Mucosa of descending colon (tissue), 3 donors: ENCODE measurements at regions not wholly inside any gene's neighbourhood (a gene's known extent, or its start where the extent isn't known, plus 50 kb on each side); places are given as distances from the start of the nearest gene placed in this dataset.

Experiments used
- ATAC-seq: fragments of 200-7000 bp; cut with Tn5 transposase; one replicate; pipeline ENCODE4 v1.9.1; 2020; ENCODE audit warnings: mild to moderate bottlenecking, moderate library complexity
- DNase-seq, 3 donors: peaks; one replicate each; pipeline ENCODE4 v3.0.0-alpha.2; 2020
- H3K36me3 ChIP-seq: fragments of 200-600 bp; one replicate; pipeline ENCODE4 v1.8.0; 2021; ENCODE audit warnings: low read depth, mild to moderate bottlenecking
- H3K4me1 ChIP-seq: fragments of 200-600 bp; one replicate; pipeline ENCODE4 v1.8.0; 2021; ENCODE audit warnings: low read depth, mild to moderate bottlenecking
- H3K4me3 ChIP-seq: fragments of 200-600 bp; one replicate; pipeline ENCODE4 v1.8.0; 2021; ENCODE audit warnings: mild to moderate bottlenecking
- H3K9me3 ChIP-seq: fragments of 200-600 bp; one replicate; pipeline ENCODE4 v1.8.0; 2021; ENCODE audit warnings: mild to moderate bottlenecking
- intact Hi-C, 2 donors: fragments of 100-400 bp; cut with DNase I in 1 of 2; cut with micrococcal nuclease in 1 of 2; formaldehyde crosslinking; loops; one replicate each; pipeline versions ENCODE4 v1.11.0 to v1.11.1; 2022; cut with DNase I, micrococcal nuclease
- TF ChIP-seq, protein P1 (sequence below): fragments of 200-600 bp; IDR thresholded peaks from one replicate; pipeline ENCODE4 v1.8.0; 2022; ENCODE audit warnings: antibody characterized with exemption, mild to moderate bottlenecking
- donor health status: DM: no; HTN: no; CAD: no; lungs with moderate emphysema.
- donor health status: DM: no; HTN: no; CAD: no.
- donor health status: DM: no; HTN: yes; CAD: no.

DNA sequence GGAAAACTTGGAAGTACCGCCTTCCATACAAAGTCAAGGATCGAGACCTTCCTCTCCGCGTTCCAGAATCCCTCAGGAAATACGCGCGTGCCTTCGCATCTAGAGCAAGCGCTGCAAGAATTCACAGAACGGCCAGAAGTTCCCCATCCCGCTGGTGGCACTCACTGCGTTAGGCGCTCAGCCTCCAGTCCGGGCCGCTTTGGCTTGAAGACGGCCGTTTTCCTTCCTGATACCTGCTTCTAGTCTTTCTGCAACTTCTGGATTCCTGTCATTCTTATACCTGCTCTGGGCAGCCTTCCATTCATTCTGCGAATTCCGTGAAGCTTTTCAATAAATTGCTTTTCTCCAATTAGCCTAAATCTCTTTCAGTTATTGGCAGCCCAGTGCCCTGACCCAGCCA, 896.4 kb downstream of the TRIML1 start:
- ATAC-seq: no peak
- TF ChIP-seq, protein P1, sequence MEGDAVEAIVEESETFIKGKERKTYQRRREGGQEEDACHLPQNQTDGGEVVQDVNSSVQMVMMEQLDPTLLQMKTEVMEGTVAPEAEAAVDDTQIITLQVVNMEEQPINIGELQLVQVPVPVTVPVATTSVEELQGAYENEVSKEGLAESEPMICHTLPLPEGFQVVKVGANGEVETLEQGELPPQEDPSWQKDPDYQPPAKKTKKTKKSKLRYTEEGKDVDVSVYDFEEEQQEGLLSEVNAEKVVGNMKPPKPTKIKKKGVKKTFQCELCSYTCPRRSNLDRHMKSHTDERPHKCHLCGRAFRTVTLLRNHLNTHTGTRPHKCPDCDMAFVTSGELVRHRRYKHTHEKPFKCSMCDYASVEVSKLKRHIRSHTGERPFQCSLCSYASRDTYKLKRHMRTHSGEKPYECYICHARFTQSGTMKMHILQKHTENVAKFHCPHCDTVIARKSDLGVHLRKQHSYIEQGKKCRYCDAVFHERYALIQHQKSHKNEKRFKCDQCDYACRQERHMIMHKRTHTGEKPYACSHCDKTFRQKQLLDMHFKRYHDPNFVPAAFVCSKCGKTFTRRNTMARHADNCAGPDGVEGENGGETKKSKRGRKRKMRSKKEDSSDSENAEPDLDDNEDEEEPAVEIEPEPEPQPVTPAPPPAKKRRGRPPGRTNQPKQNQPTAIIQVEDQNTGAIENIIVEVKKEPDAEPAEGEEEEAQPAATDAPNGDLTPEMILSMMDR: no peak

DNA sequence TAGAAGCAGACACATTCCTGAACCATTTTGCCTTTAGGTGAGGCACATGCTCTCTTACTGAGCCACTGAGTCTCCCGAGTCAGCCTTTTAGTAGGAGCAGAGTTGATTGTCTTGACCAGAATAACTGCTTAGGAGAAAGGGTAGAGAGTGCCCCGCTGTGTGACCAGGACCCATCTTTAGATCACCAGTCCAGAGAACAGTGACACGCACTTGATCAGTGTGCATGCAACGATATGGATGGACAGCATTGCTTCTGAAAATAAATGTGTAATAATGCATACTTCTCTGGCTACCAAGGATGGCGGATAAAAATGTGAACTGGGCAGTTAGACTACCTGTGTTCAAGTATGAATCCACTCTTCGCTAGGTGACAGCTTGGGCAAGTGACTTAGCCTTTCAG, 897.7 kb downstream of the TRIML1 start:
- Histone ChIP-seq H3K36me3 (no peaks in the 10 kb centered on the region), H3K4me1 (no peaks in the 10 kb centered on the region), H3K4me3 (no peak overlapping the region), H3K9me3 (peaks cover 2% of the 10 kb centered on the region)
- ATAC-seq (no peak), DNase-seq (no peak)
- intact Hi-C loops: no loop called here
- TF ChIP-seq, protein P1: no peak

More for the DNA sequence above, 896.4 kb downstream of the TRIML1 start:
- DNase-seq: no peak
- H3K36me3 ChIP-seq: no peaks in the 10 kb centered on the region
- H3K4me3 ChIP-seq: no peak overlapping the region
- H3K9me3 ChIP-seq: peaks cover 2% of the 10 kb centered on the region
- no peaks in the 10 kb centered on the region for H3K4me1 ChIP-seq
- intact Hi-C loops: no loop called here

DNA sequence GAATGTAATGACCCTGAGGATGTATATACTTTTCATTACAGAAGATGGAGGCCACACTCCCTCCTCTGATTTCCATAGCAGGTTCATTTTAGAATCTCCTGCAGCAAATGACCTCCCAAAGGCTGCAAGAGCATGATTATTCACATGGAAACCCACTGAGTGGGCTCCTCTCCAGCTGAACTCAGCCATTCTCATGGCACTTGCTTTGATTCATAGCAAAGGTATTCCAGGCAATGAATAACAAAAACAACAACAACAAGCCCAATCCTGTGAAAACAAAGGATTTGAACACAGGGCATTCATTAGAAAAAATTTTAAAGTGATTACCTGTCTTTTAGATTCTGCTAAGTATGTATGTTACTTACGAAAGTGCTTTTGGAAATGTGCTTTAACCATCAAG, 894.0 kb upstream of the FRG1 start:
- H3K9me3 ChIP-seq: no peaks in the 10 kb centered on the region
- no peak for ATAC-seq
- DNase-seq: no peak
- intact Hi-C loops: no loop called here
- H3K4me1 ChIP-seq: no peaks in the 10 kb centered on the region
- no peak overlapping the region for H3K4me3 ChIP-seq
- H3K36me3 ChIP-seq: no peaks in the 10 kb centered on the region
- TF ChIP-seq, protein P1: no peak

GRCh38 chr4:189048119-189048518, 892.6 kb upstream of the FRG1 start:
- H3K9me3 ChIP-seq: no peaks in the 10 kb centered on the region
- H3K4me3 ChIP-seq: no peak overlapping the region
- no peaks in the 10 kb centered on the region for H3K36me3 ChIP-seq
- intact Hi-C loops: no loop called here
- TF ChIP-seq, protein P1: no peak
- H3K4me1 ChIP-seq: no peaks in the 10 kb centered on the region
- ATAC-seq (no peak), DNase-seq (no peak)

- ATAC-seq (no peak), DNase-seq (no peak)
- Histone ChIP-seq H3K36me3 (no peaks in the 10 kb centered on the region), H3K9me3 (no peaks in the 10 kb centered on the region), H3K4me3 (no peak overlapping the region), H3K4me1 (no peaks in the 10 kb centered on the region)
- intact Hi-C loops: no loop called here
- TF ChIP-seq, protein P1: no peak
These were observed 891.0 kb upstream of the FRG1 start for GRCh38 chr4:189049682-189050081.

- no peaks in the 10 kb centered on the region for H3K9me3 ChIP-seq
- no peak overlapping the region for H3K4me3 ChIP-seq
- DNase-seq (no peak), ATAC-seq (no peak)
- intact Hi-C loops: no loop called here
- no peaks in the 10 kb centered on the region for H3K4me1 ChIP-seq
- H3K36me3 ChIP-seq: no peaks in the 10 kb centered on the region
- TF ChIP-seq, protein P1: no peak
These were observed 890.0 kb upstream of the FRG1 start for GRCh38 chr4:189050643-189051042.
